Esophagus muscularis mucosa (tissue), 4 donors: ENCODE measurements at regions not wholly inside any gene's neighbourhood (a gene's known extent, or its start where the extent isn't known, plus 50 kb on each side); places are given as distances from the start of the nearest gene placed in this dataset.
"Not testable (repeated sequence)": the region's sequence is repeated elsewhere in the genome, so short reads cannot be mapped to it uniquely, and the experiment has no call there.

ENCODE experiments used
- DNase-seq: peaks from one replicate; pipeline ENCODE4 v3.0.0-alpha.2; 2017; ENCODE audit errors: extremely low spot score
- H3K27ac ChIP-seq, 4 donors: fragments of 200-600 bp; sonication (generic); replicated peaks in 1 of 4; 1 replicate in 3 of 4; 2 replicates in 1 of 4; pipeline ENCODE4 v1.5.1; 2016 to 2019; ENCODE audit warnings: mild to moderate bottlenecking in 1 of 4
- H3K27me3 ChIP-seq, 4 donors: fragments of 200-600 bp; sonication (generic); one replicate each; pipeline versions ENCODE4 v1.5.1 to v1.6.0; 2016 to 2019
- H3K36me3 ChIP-seq, 4 donors: fragments of 200-600 bp; sonication (generic); one replicate each; pipeline ENCODE4 v1.5.1; 2016 to 2019
- H3K4me1 ChIP-seq, 4 donors: fragments of 200-600 bp; sonication (generic); one replicate each; pipeline ENCODE4 v1.5.1; 2016 to 2019
- H3K4me3 ChIP-seq, 4 donors: fragments of 200-600 bp; sonication (generic); 1 replicate in 2 of 4; 2 replicates in 2 of 4; pipeline ENCODE4 v1.5.1; 2016 to 2019; ENCODE audit warnings: mild to moderate bottlenecking in 4 of 4, moderate library complexity in 1 of 4
- H3K9me3 ChIP-seq, 4 donors: fragments of 200-600 bp; sonication (generic); 1 replicate in 3 of 4; 2 replicates in 1 of 4; pipeline ENCODE4 v1.5.1; 2016 to 2019
- EP300 ChIP-seq: sonication (generic); formaldehyde crosslinking; IDR thresholded peaks from one replicate; pipeline ENCODE4 v1.6.1; 2017; ENCODE audit warnings: antibody characterized with exemption
- POLR2A ChIP-seq: fragments of 450-650 bp; IDR thresholded peaks from one replicate; pipeline ENCODE4 v1.6.1; 2017; ENCODE audit warnings: antibody characterized with exemption, moderate library complexity, mild to moderate bottlenecking, low read depth
- POLR2AphosphoS5 ChIP-seq, 2 donors: sonication (generic); formaldehyde crosslinking; IDR thresholded peaks; one replicate each; pipeline ENCODE4 v1.6.1; 2017; ENCODE audit warnings: antibody characterized with exemption in 2 of 2
- WGBS: methylation state at CpG from one replicate; pipeline ENCODE4 v1.1.5; 2018; 5-methylcytosine and 5-hydroxymethylcytosine counted together
- intact Hi-C: fragments of 100-400 bp; cut with DNase I; formaldehyde crosslinking; loops from one replicate; pipeline ENCODE4 v1.15.1; 2023
- TF ChIP-seq, protein P1 (sequence below), 3 experiments: fragments of 200-600 bp in 2 of 3; fragments of 450-650 bp in 1 of 3; sonication (generic) in 2 of 3; IDR thresholded peaks; one replicate each; pipeline ENCODE4 v1.5.1; 2017 to 2019; ENCODE audit warnings: antibody characterized with exemption in 3 of 3, mild to moderate bottlenecking in 2 of 3, moderate library complexity in 1 of 3

DNA sequence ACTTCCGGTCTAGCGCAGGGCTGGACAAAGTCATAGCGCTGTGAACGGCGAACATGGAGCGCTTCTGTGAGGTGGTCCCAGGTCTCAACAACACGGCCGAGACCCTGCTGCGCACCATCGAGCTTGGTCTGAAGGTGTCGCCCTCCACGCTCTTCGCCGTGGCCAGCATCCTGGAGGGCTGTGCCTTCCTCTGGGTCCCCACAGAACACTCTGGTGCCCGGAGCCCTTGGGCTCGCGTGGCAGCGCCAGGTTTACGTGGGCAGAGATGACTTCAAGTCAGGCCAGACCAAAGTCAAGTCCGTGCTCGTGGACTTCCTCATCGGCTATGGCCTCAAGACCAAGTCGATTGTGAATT is 128.6 kb downstream of the ANAPC4 start:
- DNase-seq: no peak
- Histone ChIP-seq H3K9me3 (no peaks in the 10 kb centered on the region), H3K36me3 (no peaks in the 10 kb centered on the region), H3K4me3 (no peak overlapping the region), H3K4me1 (no peaks in the 10 kb centered on the region), H3K27me3 (no peaks in the 10 kb centered on the region), H3K27ac (no peak overlapping the region)
- TF ChIP-seq EP300 (no peak), POLR2A (no peak), POLR2AphosphoS5 (IDR thresholded peaks at IDR 0.05) (no peak)
- TF ChIP-seq, protein P1, sequence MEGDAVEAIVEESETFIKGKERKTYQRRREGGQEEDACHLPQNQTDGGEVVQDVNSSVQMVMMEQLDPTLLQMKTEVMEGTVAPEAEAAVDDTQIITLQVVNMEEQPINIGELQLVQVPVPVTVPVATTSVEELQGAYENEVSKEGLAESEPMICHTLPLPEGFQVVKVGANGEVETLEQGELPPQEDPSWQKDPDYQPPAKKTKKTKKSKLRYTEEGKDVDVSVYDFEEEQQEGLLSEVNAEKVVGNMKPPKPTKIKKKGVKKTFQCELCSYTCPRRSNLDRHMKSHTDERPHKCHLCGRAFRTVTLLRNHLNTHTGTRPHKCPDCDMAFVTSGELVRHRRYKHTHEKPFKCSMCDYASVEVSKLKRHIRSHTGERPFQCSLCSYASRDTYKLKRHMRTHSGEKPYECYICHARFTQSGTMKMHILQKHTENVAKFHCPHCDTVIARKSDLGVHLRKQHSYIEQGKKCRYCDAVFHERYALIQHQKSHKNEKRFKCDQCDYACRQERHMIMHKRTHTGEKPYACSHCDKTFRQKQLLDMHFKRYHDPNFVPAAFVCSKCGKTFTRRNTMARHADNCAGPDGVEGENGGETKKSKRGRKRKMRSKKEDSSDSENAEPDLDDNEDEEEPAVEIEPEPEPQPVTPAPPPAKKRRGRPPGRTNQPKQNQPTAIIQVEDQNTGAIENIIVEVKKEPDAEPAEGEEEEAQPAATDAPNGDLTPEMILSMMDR (IDR thresholded peaks at IDR 0.05): no peak
- WGBS: 92% methylated on average over 9 of the region's 23 CpGs
- intact Hi-C loops: no loop called here

DNA sequence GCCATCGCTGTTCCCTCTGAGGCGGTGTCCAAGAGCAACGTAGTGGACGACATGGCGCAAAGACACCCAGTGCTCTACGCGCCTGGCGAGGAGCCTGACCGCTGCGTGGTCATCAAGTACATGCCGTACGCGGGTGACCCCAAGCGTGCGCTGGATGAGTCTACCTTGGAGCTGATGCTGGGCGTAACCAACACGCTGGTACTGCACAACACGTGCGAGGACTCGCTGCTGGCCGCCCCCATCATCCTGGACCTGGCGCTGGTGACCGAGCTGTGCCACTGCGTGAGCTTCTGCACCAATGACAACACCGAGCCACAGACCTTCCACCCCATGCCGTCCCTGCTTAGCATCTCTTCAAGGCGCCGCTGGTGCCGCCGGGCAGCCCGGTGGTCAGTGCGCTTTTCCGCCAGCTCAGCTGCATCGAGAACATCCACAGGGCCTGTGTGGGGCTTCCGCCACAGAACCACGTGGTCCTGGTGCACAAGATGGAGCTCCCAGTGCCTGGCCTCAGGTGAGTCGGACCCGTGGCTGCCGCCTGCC is 129.0 kb downstream of the ANAPC4 start:
- WGBS: 95% methylated on average over 15 of the region's 39 CpGs
- TF ChIP-seq, protein P1 (IDR thresholded peaks at IDR 0.05): no peak
- no peak for TF ChIP-seq POLR2AphosphoS5 (IDR thresholded peaks at IDR 0.05)
- no peak for TF ChIP-seq EP300
- no peak for TF ChIP-seq POLR2A
- H3K9me3 ChIP-seq: no peaks in the 10 kb centered on the region
- no peaks in the 10 kb centered on the region for H3K4me1 ChIP-seq
- intact Hi-C loops: no loop called here
- H3K27ac ChIP-seq: no peak overlapping the region
- no peak for DNase-seq
- no peaks in the 10 kb centered on the region for H3K36me3 ChIP-seq
- H3K4me3 ChIP-seq: no peak overlapping the region
- H3K27me3 ChIP-seq: no peaks in the 10 kb centered on the region

DNA sequence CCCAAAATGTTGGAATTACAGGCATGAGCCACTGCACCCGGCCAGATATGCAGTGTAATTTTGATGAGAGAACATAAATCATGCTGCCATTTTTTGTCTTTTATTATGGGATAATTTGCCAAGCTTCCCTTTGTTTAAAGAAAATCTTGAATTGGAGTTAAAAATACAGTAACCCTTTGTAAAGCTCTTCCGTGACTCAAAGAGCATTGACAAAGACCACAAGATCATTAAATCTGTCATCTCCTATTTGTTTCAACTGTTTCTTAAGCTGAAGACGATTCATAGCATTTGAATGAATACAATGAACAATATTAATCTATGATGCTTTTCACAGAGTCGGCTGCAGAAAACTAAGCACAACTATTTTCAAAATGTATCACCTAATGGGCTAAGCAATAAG is 132.6 kb downstream of the ANAPC4 start:
- DNase-seq: no peak
- WGBS: 32% methylated on average over 4 of the region's 4 CpGs
- intact Hi-C loops: no loop called here
- Histone ChIP-seq H3K27ac (no peak overlapping the region), H3K36me3 (no peaks in the 10 kb centered on the region), H3K27me3 (no peaks in the 10 kb centered on the region), H3K4me1 (no peaks in the 10 kb centered on the region), H3K9me3 (no peaks in the 10 kb centered on the region), H3K4me3 (no peak overlapping the region)
- TF ChIP-seq, protein P1 (IDR thresholded peaks at IDR 0.05): no peak
- TF ChIP-seq EP300: no peak
- TF ChIP-seq POLR2AphosphoS5 (IDR thresholded peaks at IDR 0.05): no peak
- TF ChIP-seq POLR2A: no peak

DNA sequence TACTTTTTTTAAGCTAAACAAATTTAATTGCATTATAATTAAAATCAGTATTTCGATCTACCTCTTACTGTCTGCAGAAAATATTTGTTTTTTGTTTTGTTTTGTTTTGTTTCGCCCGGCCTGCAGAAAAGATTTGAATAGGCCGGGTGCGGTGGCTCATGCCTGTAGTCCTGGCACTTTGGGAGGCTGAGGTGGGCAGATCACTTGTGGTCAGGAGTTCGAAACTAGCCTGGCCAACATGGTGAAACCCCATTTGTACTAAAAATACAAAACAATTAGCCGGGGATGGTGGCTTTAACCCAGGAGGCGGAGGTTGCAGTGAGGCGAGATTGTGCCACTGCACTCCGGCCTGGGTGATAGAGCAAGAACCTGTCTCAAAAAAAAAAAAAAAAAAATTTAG is 134.8 kb downstream of the ANAPC4 start:
- H3K4me1 ChIP-seq, intact Hi-C loops, H3K36me3 ChIP-seq, DNase-seq, H3K27ac ChIP-seq, H3K9me3 ChIP-seq, H3K27me3 ChIP-seq, H3K4me3 ChIP-seq: not testable (repeated sequence)
- WGBS: 94% methylated on average over 10 of the region's 10 CpGs

DNA sequence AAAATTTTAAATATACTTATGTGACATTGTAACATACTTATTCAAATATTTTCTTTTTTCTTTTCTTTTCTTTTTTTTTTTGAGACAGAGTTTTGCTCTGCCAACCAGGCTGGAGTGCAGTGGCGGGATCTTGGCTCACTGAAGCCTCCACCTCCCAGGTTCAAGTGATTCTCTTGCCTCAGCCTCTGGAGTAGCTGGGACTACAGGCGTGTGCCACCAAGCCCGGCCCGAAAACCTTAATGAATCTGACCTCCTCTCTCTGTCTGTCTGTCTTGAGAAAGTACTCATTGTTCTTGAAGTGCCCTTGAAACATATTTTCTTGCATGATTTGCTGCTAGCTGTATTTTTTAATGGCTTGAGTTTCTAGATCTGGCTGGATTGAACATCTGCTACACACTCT is 136.8 kb downstream of the ANAPC4 start:
- Histone ChIP-seq H3K27me3 (no peaks in the 10 kb centered on the region), H3K9me3 (no peaks in the 10 kb centered on the region), H3K4me1 (no peaks in the 10 kb centered on the region), H3K36me3 (no peaks in the 10 kb centered on the region), H3K27ac (no peak overlapping the region), H3K4me3 (no peak overlapping the region)
- WGBS: 96% methylated on average over 4 of the region's 4 CpGs
- TF ChIP-seq EP300: no peak
- TF ChIP-seq, protein P1 (IDR thresholded peaks at IDR 0.05): no peak
- no peak for TF ChIP-seq POLR2A
- intact Hi-C loops: no loop called here
- DNase-seq: no peak
